ENCODE measurements at regions not wholly inside any gene's neighbourhood (a gene's known extent, or its start where the extent isn't known, plus 50 kb on each side); places are given as distances from the start of the nearest gene placed in this dataset.

DNA sequence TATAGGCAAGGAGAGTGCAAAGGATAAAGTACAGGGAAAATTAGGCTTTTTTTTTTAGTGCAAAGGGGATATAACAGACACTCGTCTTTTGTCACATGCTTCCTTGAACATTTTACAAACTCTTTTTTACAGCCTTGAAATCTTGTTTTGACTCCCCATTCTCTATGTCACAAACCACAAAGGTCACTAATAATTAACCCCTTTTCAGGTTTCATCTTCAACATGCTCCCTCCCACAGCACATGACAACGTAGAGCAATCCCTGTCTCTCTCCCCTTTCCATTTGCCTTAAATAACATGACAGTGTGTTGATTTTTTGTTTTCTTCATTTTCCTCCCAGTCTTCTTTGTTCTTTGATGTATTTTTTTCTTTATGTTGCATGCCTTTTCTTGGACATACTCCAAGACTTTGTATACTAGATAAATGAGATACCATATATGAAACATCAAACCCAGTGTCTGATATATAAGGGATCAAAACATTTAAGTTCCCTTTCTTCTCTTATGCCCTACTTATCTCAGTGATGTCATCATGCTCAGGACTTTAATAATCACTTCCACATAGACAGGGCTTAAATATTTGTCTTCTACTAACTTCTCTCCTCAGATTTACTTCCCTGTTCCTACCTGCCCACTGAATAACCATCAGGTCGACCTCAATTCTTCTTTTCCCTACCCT, 378.7 kb upstream of the HSF2 start:
- TF ChIP-seq, protein P1, sequence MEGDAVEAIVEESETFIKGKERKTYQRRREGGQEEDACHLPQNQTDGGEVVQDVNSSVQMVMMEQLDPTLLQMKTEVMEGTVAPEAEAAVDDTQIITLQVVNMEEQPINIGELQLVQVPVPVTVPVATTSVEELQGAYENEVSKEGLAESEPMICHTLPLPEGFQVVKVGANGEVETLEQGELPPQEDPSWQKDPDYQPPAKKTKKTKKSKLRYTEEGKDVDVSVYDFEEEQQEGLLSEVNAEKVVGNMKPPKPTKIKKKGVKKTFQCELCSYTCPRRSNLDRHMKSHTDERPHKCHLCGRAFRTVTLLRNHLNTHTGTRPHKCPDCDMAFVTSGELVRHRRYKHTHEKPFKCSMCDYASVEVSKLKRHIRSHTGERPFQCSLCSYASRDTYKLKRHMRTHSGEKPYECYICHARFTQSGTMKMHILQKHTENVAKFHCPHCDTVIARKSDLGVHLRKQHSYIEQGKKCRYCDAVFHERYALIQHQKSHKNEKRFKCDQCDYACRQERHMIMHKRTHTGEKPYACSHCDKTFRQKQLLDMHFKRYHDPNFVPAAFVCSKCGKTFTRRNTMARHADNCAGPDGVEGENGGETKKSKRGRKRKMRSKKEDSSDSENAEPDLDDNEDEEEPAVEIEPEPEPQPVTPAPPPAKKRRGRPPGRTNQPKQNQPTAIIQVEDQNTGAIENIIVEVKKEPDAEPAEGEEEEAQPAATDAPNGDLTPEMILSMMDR (IDR thresholded peaks at IDR 0.05) = no peak
- TF ChIP-seq POLR2A (IDR thresholded peaks at IDR 0.05) (no peak), EP300 (IDR thresholded peaks at IDR 0.05) (no peak)

Measured in stomach (tissue), 4 donors.